C4-2B (cell line): ENCODE measurements at regions not wholly inside any gene's neighbourhood (a gene's known extent, or its start where the extent isn't known, plus 50 kb on each side); places are given as distances from the start of the nearest gene placed in this dataset.

Experiments used
- ZFX ChIP-seq: fragments of 450-650 bp; IDR thresholded peaks from 2 replicates; pipeline ENCODE4 v1.6.1; 2017
- TF ChIP-seq, protein P1 (sequence below): fragments of 450-650 bp; conservative IDR thresholded peaks from 2 replicates; pipeline ENCODE4 v1.5.1; 2017; ENCODE audit warnings: mild to moderate bottlenecking

DNA sequence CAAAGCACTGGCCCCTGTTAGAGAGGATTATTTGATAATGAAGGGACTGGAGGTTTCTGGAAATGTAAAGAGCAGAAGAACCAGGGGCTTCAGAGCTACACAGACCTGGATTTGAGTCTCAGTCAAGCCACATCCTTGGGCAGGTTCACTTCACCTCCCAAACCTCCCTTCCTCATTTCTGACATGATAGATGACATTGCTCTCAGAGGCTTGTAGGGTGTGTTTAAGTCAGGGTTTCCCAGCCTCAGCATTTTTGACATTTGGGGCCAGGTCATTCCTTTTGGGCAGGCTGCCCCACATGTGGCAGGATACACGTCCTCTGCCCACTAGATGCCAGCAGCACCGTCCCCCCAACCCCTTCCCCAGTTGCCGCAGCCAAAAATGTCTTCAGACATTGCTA lies 474.6 kb downstream of the MATN1 start:
- TF ChIP-seq, protein P1, sequence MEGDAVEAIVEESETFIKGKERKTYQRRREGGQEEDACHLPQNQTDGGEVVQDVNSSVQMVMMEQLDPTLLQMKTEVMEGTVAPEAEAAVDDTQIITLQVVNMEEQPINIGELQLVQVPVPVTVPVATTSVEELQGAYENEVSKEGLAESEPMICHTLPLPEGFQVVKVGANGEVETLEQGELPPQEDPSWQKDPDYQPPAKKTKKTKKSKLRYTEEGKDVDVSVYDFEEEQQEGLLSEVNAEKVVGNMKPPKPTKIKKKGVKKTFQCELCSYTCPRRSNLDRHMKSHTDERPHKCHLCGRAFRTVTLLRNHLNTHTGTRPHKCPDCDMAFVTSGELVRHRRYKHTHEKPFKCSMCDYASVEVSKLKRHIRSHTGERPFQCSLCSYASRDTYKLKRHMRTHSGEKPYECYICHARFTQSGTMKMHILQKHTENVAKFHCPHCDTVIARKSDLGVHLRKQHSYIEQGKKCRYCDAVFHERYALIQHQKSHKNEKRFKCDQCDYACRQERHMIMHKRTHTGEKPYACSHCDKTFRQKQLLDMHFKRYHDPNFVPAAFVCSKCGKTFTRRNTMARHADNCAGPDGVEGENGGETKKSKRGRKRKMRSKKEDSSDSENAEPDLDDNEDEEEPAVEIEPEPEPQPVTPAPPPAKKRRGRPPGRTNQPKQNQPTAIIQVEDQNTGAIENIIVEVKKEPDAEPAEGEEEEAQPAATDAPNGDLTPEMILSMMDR, result no peak
- no peak for TF ChIP-seq ZFX
